AG04449 (cell line): ENCODE measurements at regions not wholly inside any gene's neighbourhood (a gene's known extent, or its start where the extent isn't known, plus 50 kb on each side); places are given as distances from the start of the nearest gene placed in this dataset.

Source experiments
- CTCF ChIA-PET: fragments of 350-600 bp; formaldehyde crosslinking; extraction: SDS; loops from one replicate; lab custom pipeline; 2021; ENCODE audit warnings: antibody characterized with exemption; lab: Yijun Ruan, JAX
- POLR2A ChIA-PET: fragments of 400-600, 350-600 bp; formaldehyde crosslinking; extraction: SDS; loops from one replicate; lab custom pipeline; 2020; ENCODE audit warnings: antibody characterized with exemption, inconsistent platforms; lab: Yijun Ruan, JAX
- DNase-seq: peaks from one replicate; pipeline ENCODE4 v3.0.0-alpha.2; 2010; ENCODE audit warnings: low read depth, low spot score
- H3K4me3 ChIP-seq: 2 replicates; pipeline ENCODE4 v1.5.1; 2011; ENCODE audit warnings: low read depth, mild to moderate bottlenecking, control low read depth, low read length
- TF ChIP-seq, protein P1 (sequence below): IDR thresholded peaks from one replicate; pipeline ENCODE4 v1.5.1; 2011; ENCODE audit warnings: mild to moderate bottlenecking, moderate library complexity, low read length, control low read depth, inconsistent platforms; ENCODE audit not compliant: insufficient read depth; ENCODE audit errors: missing control alignments

DNA sequence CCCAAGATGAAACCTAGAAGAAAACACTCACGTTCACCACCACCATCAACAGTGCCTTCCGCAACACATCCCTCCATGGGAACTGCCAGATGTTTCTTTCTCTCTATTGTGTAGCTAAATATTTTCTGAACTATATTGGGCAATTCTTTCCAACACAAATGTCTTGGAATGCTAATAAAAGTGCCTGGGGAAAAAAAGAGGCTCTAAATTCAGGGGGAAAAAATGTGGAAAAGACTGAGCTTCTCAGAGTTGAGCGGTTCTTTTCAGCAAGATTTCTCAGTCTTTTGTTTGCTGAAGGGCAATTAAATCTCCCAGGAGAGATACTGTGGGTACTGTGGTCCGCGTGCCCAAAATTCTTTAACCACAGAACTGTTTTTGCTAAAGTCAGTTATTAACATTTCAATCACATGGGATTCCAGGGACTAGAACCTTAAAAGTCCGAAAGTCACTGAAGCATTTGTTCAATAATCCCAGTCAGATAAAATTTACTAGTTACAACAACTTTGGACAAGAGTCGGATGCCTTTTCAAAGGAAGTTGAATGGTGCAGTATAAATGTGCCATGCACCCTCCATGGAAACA lies 51.9 kb upstream of the DHRSX start:
- ChIA-PET POLR2A (no interaction called here), CTCF (no interaction called here)
- TF ChIP-seq, protein P1, sequence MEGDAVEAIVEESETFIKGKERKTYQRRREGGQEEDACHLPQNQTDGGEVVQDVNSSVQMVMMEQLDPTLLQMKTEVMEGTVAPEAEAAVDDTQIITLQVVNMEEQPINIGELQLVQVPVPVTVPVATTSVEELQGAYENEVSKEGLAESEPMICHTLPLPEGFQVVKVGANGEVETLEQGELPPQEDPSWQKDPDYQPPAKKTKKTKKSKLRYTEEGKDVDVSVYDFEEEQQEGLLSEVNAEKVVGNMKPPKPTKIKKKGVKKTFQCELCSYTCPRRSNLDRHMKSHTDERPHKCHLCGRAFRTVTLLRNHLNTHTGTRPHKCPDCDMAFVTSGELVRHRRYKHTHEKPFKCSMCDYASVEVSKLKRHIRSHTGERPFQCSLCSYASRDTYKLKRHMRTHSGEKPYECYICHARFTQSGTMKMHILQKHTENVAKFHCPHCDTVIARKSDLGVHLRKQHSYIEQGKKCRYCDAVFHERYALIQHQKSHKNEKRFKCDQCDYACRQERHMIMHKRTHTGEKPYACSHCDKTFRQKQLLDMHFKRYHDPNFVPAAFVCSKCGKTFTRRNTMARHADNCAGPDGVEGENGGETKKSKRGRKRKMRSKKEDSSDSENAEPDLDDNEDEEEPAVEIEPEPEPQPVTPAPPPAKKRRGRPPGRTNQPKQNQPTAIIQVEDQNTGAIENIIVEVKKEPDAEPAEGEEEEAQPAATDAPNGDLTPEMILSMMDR = no peak
- DNase-seq = peak; percentile 73
- H3K4me3 ChIP-seq = no peak overlapping the region

DNA sequence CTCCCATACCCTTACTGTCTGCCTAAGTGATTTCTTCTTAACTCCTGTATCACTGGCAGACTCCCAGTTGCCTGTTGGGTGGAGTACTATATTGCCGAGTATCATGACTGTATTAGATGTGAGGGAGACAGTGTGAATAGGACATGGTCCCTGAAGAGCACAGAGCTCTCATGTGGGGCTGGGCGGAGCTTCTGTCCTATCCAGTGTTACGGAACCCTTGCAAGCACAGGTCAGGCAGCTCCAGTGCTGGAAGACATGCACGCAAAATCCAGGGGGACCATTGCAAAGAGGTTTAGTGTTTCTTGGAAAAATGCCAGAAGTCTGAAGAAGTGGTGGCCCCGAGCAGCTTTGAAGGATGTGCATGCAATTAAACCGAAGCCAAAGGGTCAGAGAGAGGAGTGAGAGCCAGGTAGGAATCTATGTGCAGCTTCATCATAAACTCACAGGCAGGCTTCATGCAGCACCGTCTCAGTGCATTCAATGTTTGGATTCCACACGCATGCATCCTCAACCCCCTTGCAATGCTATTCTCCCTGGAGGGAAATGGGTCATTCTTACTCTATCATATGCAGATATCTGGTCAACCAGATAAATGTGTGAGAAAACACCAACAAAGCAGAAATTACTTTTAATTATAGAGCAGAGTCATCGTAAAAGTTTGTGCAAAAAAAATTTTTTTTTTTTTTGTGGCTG lies 49.7 kb upstream of the DHRSX start:
- DNase-seq = no peak
- H3K4me3 ChIP-seq = no peak overlapping the region
- TF ChIP-seq, protein P1 = no peak
- CTCF ChIA-PET = no interaction called here
- POLR2A ChIA-PET = no interaction called here
